ENCODE measurements at regions not wholly inside any gene's neighbourhood (a gene's known extent, or its start where the extent isn't known, plus 50 kb on each side); places are given as distances from the start of the nearest gene placed in this dataset.

- TF ChIP-seq CTCF (IDR thresholded peaks at IDR 0.05): no peak
- no peak for TF ChIP-seq POLR2A (IDR thresholded peaks at IDR 0.05)
These were observed 256.9 kb upstream of the NFE2L3 start for GRCh38 chr7:25894902-25895791.
